NCI-H1436 (cell line): ENCODE measurements at regions not wholly inside any gene's neighbourhood (a gene's known extent, or its start where the extent isn't known, plus 50 kb on each side); places are given as distances from the start of the nearest gene placed in this dataset.
"Not testable (repeated sequence)": the region's sequence is repeated elsewhere in the genome, so short reads cannot be mapped to it uniquely, and the experiment has no call there.

Experiments used
- DNase-seq: peaks from one replicate; lab custom pipeline; 2025; lab: John Stamatoyannopoulos, UW

- no peak for DNase-seq
These were observed 66.1 kb downstream of the RBMX2 start for GRCh38 chrX:130467936-130468335.

- no peak for DNase-seq
These were observed 66.7 kb downstream of the RBMX2 start for GRCh38 chrX:130468395-130468923.

GRCh38 chrX:130482871-130483270 lies 81.1 kb downstream of the RBMX2 start:
- DNase-seq, result no peak

GRCh38 chrX:130485870-130486269 lies 84.1 kb downstream of the RBMX2 start:
- no peak for DNase-seq

- not testable (repeated sequence) for DNase-seq
These were observed 93.7 kb downstream of the RBMX2 start for GRCh38 chrX:130495502-130495901.

- no peak for DNase-seq
These were observed 95.7 kb downstream of the RBMX2 start for GRCh38 chrX:130497531-130497930.

GRCh38 chrX:130498653-130499274 lies 97.0 kb downstream of the RBMX2 start:
- DNase-seq, result no peak

GRCh38 chrX:130502016-130502570 lies 100.3 kb downstream of the RBMX2 start:
- no peak for DNase-seq

- DNase-seq, result no peak
These were observed 102.2 kb downstream of the RBMX2 start for GRCh38 chrX:130504019-130504418.

- no peak for DNase-seq
These were observed 105.2 kb downstream of the RBMX2 start for GRCh38 chrX:130507015-130507414.

- not testable (repeated sequence) for DNase-seq
These were observed 110.7 kb downstream of the RBMX2 start for GRCh38 chrX:130512534-130512933.

GRCh38 chrX:130516123-130516522 lies 114.3 kb downstream of the RBMX2 start:
- no peak for DNase-seq

- peak; percentile 20 for DNase-seq
These were observed 121.9 kb downstream of the RBMX2 start for GRCh38 chrX:130523460-130524394.

- no peak for DNase-seq
These were observed 122.8 kb downstream of the RBMX2 start for GRCh38 chrX:130524476-130525194.

GRCh38 chrX:130529531-130529930 lies 127.7 kb downstream of the RBMX2 start:
- DNase-seq, result no peak

GRCh38 chrX:130531066-130531465 lies 129.3 kb downstream of the RBMX2 start:
- no peak for DNase-seq

- peak; percentile 52 for DNase-seq
These were observed 138.0 kb downstream of the RBMX2 start for GRCh38 chrX:130539721-130540321.

- DNase-seq, result no peak
These were observed 142.0 kb downstream of the RBMX2 start for GRCh38 chrX:130543603-130544325.

GRCh38 chrX:130545796-130546195 lies 144.0 kb downstream of the RBMX2 start:
- no peak for DNase-seq

GRCh38 chrX:130549382-130549781 lies 147.6 kb downstream of the RBMX2 start:
- not testable (repeated sequence) for DNase-seq

GRCh38 chrX:130550351-130550750 lies 148.6 kb downstream of the RBMX2 start:
- no peak for DNase-seq
